A549 (cell line): ENCODE measurements at regions not wholly inside any gene's neighbourhood (a gene's known extent, or its start where the extent isn't known, plus 50 kb on each side); places are given as distances from the start of the nearest gene placed in this dataset.
A peak's percentile ranks its signal among the peaks of the same experiment; 100 is the strongest.

ENCODE experiments used
- ATAC-seq, 2 experiments: fragments of 200-7000 bp in 1 of 2; fragments of >200 bp in 1 of 2; cut with Nextera tagmentation in 1 of 2; cut with Tn5 transposase in 1 of 2; 3 replicates each; pipeline versions ENCODE4 v1.8.0 to v1.9.1; 2018 to 2020; ENCODE audit warnings: mild to moderate bottlenecking in 1 of 2, moderate library complexity in 1 of 2
- CTCF ChIA-PET: fragments of 300-600 bp; sonication (Branson Sonifier 250); formaldehyde crosslinking; extraction: SDS; loops from one replicate; lab custom pipeline; 2021; ENCODE audit warnings: antibody characterized with exemption, inconsistent platforms; lab: Yijun Ruan, JAX
- POLR2A ChIA-PET: fragments of 350-600 bp; formaldehyde crosslinking; extraction: SDS; loops from one replicate; lab custom pipeline; 2021; ENCODE audit warnings: antibody characterized with exemption, inconsistent platforms; lab: Yijun Ruan, JAX
- DNase-seq, 2 experiments: peaks; one replicate each; pipeline versions ENCODE4 v3.0.0 to v3.0.0-alpha.2; 2011 to 2016; ENCODE audit warnings: low read depth in 1 of 2, low spot score in 1 of 2
- FAIRE-seq: peaks from 2 replicates; lab custom pipeline; 2011; peaks lifted over from hg19 to GRCh38; lab: Jason Lieb, UNC
- H3K27ac ChIP-seq, 2 experiments: fragments of >200 bp; sonication (Bioruptor Twin); formaldehyde crosslinking; 3 replicates each; pipeline ENCODE4 v1.5.1; 2016 to 2017
- H3K4me1 ChIP-seq: fragments of >200 bp; sonication (Bioruptor Twin); formaldehyde crosslinking; 3 replicates; pipeline ENCODE4 v1.6.1; 2016
- H3K4me2 ChIP-seq: fragments of >200 bp; sonication (Bioruptor Twin); formaldehyde crosslinking; 3 replicates; pipeline ENCODE4 v1.6.1; 2016
- H3K4me3 ChIP-seq: fragments of >200 bp; sonication (Bioruptor Twin); formaldehyde crosslinking; 3 replicates; pipeline ENCODE4 v1.5.1; 2016
- H3K9me3 ChIP-seq: fragments of >200 bp; sonication (Bioruptor Twin); formaldehyde crosslinking; 3 replicates; pipeline ENCODE4 v1.6.1; 2016
- BCL3 ChIP-seq: fragments of >200 bp; sonication (Bioruptor Twin); formaldehyde crosslinking; IDR thresholded peaks from 3 replicates; pipeline ENCODE4 v1.6.1; 2016
- CBX2 ChIP-seq: fragments of 200-600 bp; sonication (generic); IDR thresholded peaks from 2 replicates; pipeline ENCODE4 v1.6.1; 2016; ENCODE audit warnings: low read depth, mild to moderate bottlenecking, borderline replicate concordance
- CBX8 ChIP-seq: fragments of 200-600 bp; sonication (generic); IDR thresholded peaks from 2 replicates; pipeline ENCODE4 v1.6.1; 2016
- CEBPB ChIP-seq, 2 experiments: fragments of >200 bp in 1 of 2; sonication (Bioruptor Twin) in 1 of 2; formaldehyde crosslinking in 1 of 2; IDR thresholded peaks; 2 replicates each; pipeline ENCODE4 v1.6.1; 2012 to 2016
- CHD2 ChIP-seq: fragments of 150-350 bp; IDR thresholded peaks from 2 replicates; pipeline ENCODE4 v1.6.1; 2014; ENCODE audit warnings: low read length; ENCODE audit not compliant: partially characterized antibody
- EHF ChIP-seq: fragments of 250-450 bp; sonication (Bioruptor Pico); IDR thresholded peaks from 2 replicates; pipeline ENCODE4 v1.5.0; 2020; ENCODE audit warnings: mild to moderate bottlenecking
- FOSB ChIP-seq: fragments of 250-450 bp; sonication (Bioruptor Pico); IDR thresholded peaks from 2 replicates; pipeline ENCODE4 v1.5.0; 2020; ENCODE audit warnings: mild to moderate bottlenecking, moderate library complexity
- FOSL2 ChIP-seq, 2 experiments: fragments of 450-650 bp in 1 of 2; fragments of >200 bp in 1 of 2; sonication (Bioruptor Twin) in 1 of 2; formaldehyde crosslinking; IDR thresholded peaks; 2 replicates each; pipeline versions ENCODE4 v1.5.0 to v1.6.1; 2016 to 2020; ENCODE audit warnings: mild to moderate bottlenecking in 1 of 2, moderate library complexity in 1 of 2
- FOXS1 ChIP-seq: fragments of 250-450 bp; sonication (Bioruptor Pico); IDR thresholded peaks from 2 replicates; pipeline ENCODE4 v1.5.0; 2020; ENCODE audit warnings: mild to moderate bottlenecking, moderate library complexity
- HDAC2 ChIP-seq: fragments of 200-600 bp; sonication (generic); IDR thresholded peaks from 2 replicates; pipeline ENCODE4 v1.6.1; 2016
- HMGXB4 ChIP-seq: fragments of 250-450 bp; sonication (Bioruptor Pico); IDR thresholded peaks from 2 replicates; pipeline ENCODE4 v1.5.0; 2021; ENCODE audit warnings: mild to moderate bottlenecking, moderate library complexity, borderline replicate concordance
- HOXA7 ChIP-seq: fragments of 250-450 bp; sonication (Bioruptor Pico); IDR thresholded peaks from 2 replicates; pipeline ENCODE4 v1.5.0; 2020; ENCODE audit warnings: mild to moderate bottlenecking, moderate library complexity
- HOXB13 ChIP-seq: fragments of 250-450 bp; sonication (Bioruptor Pico); IDR thresholded peaks from 2 replicates; pipeline ENCODE4 v1.5.0; 2020; ENCODE audit warnings: low read depth, mild to moderate bottlenecking, moderate library complexity
- HOXB5 ChIP-seq: fragments of 250-450 bp; sonication (Bioruptor Pico); IDR thresholded peaks from 2 replicates; pipeline ENCODE4 v1.5.0; 2020; ENCODE audit warnings: mild to moderate bottlenecking, moderate library complexity
- JUN ChIP-seq, 2 experiments: fragments of >200 bp; sonication (Bioruptor Twin); formaldehyde crosslinking; IDR thresholded peaks; 2 replicates in 1 of 2; 3 replicates in 1 of 2; pipeline ENCODE4 v1.6.1; 2016 to 2017
- JUNB ChIP-seq: fragments of >200 bp; sonication (Bioruptor Twin); formaldehyde crosslinking; IDR thresholded peaks from 2 replicates; pipeline ENCODE4 v1.6.1; 2016
- KDM1A ChIP-seq: fragments of 200-600 bp; sonication (generic); IDR thresholded peaks from 2 replicates; pipeline ENCODE4 v1.6.1; 2016; ENCODE audit warnings: low read depth, mild to moderate bottlenecking
- MAZ ChIP-seq: fragments of 150-350 bp; IDR thresholded peaks from 2 replicates; pipeline ENCODE4 v1.6.1; 2014; ENCODE audit warnings: antibody characterized with exemption, low read depth, low read length, borderline replicate concordance
- MYC ChIP-seq: IDR thresholded peaks from 2 replicates; pipeline ENCODE4 v1.6.1; 2012; ENCODE audit warnings: mild to moderate bottlenecking, inconsistent platforms, low read length, improper control_type of control experiment, borderline replicate concordance
- NR3C1 ChIP-seq: fragments of >200 bp; sonication (Bioruptor Twin); formaldehyde crosslinking; IDR thresholded peaks from 3 replicates; pipeline ENCODE4 v1.6.1; 2017
- POLR2AphosphoS2 ChIP-seq: conservative IDR thresholded peaks from 2 replicates; pipeline ENCODE4 v1.6.1; 2012; ENCODE audit warnings: low read length, improper control_type of control experiment, inconsistent platforms
- RFX5 ChIP-seq: fragments of 450-650 bp; IDR thresholded peaks from 2 replicates; pipeline ENCODE4 v1.7.1; 2014; ENCODE audit warnings: antibody characterized with exemption, mild to moderate bottlenecking, moderate library complexity
- TP53 ChIP-seq: fragments of 250-450 bp; sonication (Bioruptor Pico); IDR thresholded peaks from 2 replicates; pipeline ENCODE4 v1.5.0; 2021; ENCODE audit warnings: mild to moderate bottlenecking, moderate library complexity
- ZC3H11A ChIP-seq: fragments of 450-650 bp; IDR thresholded peaks from 2 replicates; pipeline ENCODE4 v1.6.1; 2014; ENCODE audit warnings: antibody characterized with exemption, mild to moderate bottlenecking
- ZNF302 ChIP-seq: fragments of 250-450 bp; sonication (Bioruptor Pico); IDR thresholded peaks from 2 replicates; pipeline ENCODE4 v1.9.0; 2021; ENCODE audit warnings: inconsistent platforms, mild to moderate bottlenecking, moderate library complexity
- WGBS: methylation state at CpG from one replicate; pipeline ENCODE4 v1.1.6; 2017; ENCODE audit errors: missing lambda C conversion rate; 5-methylcytosine and 5-hydroxymethylcytosine counted together

GRCh38 chr1:102821707-102822106 lies 286.6 kb downstream of the COL11A1 start:
- no peak for TF ChIP-seq MAZ
- no peak for TF ChIP-seq FOSB (CRISPR knock-in tag)
- TF ChIP-seq CEBPB (IDR thresholded peaks at IDR 0.05): no peak
- no peak for TF ChIP-seq HOXA7 (CRISPR knock-in tag)
- no peak for TF ChIP-seq MYC
- no peak for TF ChIP-seq FOSL2 (IDR thresholded peaks at IDR 0.05)
- TF ChIP-seq FOSL2 (CRISPR knock-in tag; IDR thresholded peaks at IDR 0.05): peak; percentile 32; the same call in 1 of the 2 replicates
- no peak for TF ChIP-seq KDM1A
- whole genome bisulfite sequencing: 86% methylated on average over 1 of the region's 1 CpG
- H3K4me3 ChIP-seq: no peak overlapping the region
- H3K4me2 ChIP-seq: no peak overlapping the region
- POLR2A ChIA-PET: no interaction called here
- ATAC-seq (no peak), DNase-seq (no peak), FAIRE-seq (no peak)
- no peak overlapping the region for H3K27ac ChIP-seq
- H3K4me1 ChIP-seq: no peaks in the 10 kb centered on the region
- CTCF ChIA-PET: no interaction called here
- no peaks in the 10 kb centered on the region for H3K9me3 ChIP-seq

GRCh38 chr1:102800406-102800805 lies 307.9 kb downstream of the COL11A1 start:
- no peak overlapping the region for H3K27ac ChIP-seq
- no peak overlapping the region for H3K4me3 ChIP-seq
- ChIA-PET CTCF (no interaction called here), POLR2A (no interaction called here)
- ATAC-seq (no peak), FAIRE-seq (no peak), DNase-seq (no peak)
- no peaks in the 10 kb centered on the region for H3K9me3 ChIP-seq
- H3K4me1 ChIP-seq: peaks cover 10% of the 10 kb centered on the region; the same call in 1 of the 3 replicates
- TF ChIP-seq ZNF302 (no peak), HMGXB4 (CRISPR knock-in tag) (no peak), EHF (no peak), HOXB13 (CRISPR knock-in tag) (no peak), FOXS1 (CRISPR knock-in tag) (no peak), MYC (no peak), BCL3 (no peak), MAZ (no peak), TP53 (CRISPR knock-in tag) (no peak), NR3C1 (no peak), POLR2AphosphoS2 (no peak), HDAC2 (no peak), CHD2 (no peak), CBX2 (no peak)
- no peak overlapping the region for H3K4me2 ChIP-seq
- WGBS: 60% methylated on average over 3 of the region's 3 CpGs

- no peak overlapping the region for H3K27ac ChIP-seq
- no peak overlapping the region for H3K4me2 ChIP-seq
- ATAC-seq: no peak
- peaks cover 10% of the 10 kb centered on the region; the same call in 1 of the 3 replicates for H3K4me1 ChIP-seq
- CTCF ChIA-PET: no interaction called here
- no peak for FAIRE-seq
- TF ChIP-seq ZC3H11A (no peak), RFX5 (no peak), JUN (IDR thresholded peaks at IDR 0.05) (no peak), FOXS1 (CRISPR knock-in tag) (no peak), KDM1A (no peak), CBX8 (no peak), HOXB5 (CRISPR knock-in tag) (no peak), JUNB (no peak), HDAC2 (no peak)
- POLR2A ChIA-PET: no interaction called here
- no peak overlapping the region for H3K4me3 ChIP-seq
- no peaks in the 10 kb centered on the region for H3K9me3 ChIP-seq
- 8% methylated on average over 1 of the region's 1 CpG for WGBS
- DNase-seq: no peak
Observed at GRCh38 chr1:102799496-102799895, 308.8 kb downstream of the COL11A1 start.
